Skeletal muscle cell (primary cell): ENCODE measurements at regions not wholly inside any gene's neighbourhood (a gene's known extent, or its start where the extent isn't known, plus 50 kb on each side); places are given as distances from the start of the nearest gene placed in this dataset.
A peak's percentile ranks its signal among the peaks of the same experiment; 100 is the strongest.

Source experiments
- DNase-seq: peaks from one replicate; pipeline ENCODE4 v3.0.0-alpha.2; 2010; ENCODE audit warnings: low read depth
- H3K4me3 ChIP-seq: 2 replicates; pipeline ENCODE4 v1.5.1; 2011; ENCODE audit warnings: low read depth, mild to moderate bottlenecking, control low read depth, low read length, moderate library complexity

- H3K4me3 ChIP-seq = no peak overlapping the region
- DNase-seq = no peak
Observed at GRCh38 chr3:193890016-193890897, 245.7 kb upstream of the HES1 start.

DNA sequence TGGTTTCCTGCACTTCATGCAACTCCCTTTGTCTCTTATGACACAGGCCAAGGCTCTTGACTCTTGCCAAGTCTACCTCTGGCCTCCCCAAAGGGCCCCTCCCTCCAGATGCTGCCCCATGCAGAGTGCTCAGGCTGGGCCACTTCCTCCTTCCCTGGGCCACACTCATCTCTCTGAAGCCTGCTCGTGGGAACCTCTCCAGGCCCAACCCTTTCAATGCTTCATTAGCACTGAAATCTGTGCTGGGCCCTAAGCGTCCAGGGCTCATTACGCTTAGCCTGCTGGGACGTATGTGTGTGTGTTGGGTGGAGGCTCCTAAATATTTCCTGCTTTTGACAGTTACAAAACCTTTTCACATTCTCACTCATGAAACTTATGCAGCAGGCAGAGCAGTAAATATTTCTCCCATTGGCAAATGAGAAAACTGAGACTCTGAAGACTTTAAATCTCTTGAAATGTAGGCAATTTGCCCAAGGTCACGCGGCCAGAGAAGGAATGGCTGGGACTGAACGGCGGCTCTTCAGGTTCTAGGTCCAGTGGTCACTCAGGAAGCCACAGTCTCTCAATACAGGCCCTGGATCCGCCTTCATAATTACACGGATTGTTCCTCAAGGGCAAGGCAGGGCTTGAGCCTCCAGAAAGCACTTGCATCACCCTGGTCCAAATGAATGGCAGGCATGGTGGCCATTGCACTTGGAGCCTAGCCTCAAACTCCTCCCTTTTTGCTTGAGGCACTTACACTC is 241.7 kb upstream of the HES1 start:
- H3K4me3 ChIP-seq = no peak overlapping the region
- no peak for DNase-seq

GRCh38 chr3:193895409-193895808 is 240.5 kb upstream of the HES1 start:
- H3K4me3 ChIP-seq = no peak overlapping the region
- no peak for DNase-seq

DNA sequence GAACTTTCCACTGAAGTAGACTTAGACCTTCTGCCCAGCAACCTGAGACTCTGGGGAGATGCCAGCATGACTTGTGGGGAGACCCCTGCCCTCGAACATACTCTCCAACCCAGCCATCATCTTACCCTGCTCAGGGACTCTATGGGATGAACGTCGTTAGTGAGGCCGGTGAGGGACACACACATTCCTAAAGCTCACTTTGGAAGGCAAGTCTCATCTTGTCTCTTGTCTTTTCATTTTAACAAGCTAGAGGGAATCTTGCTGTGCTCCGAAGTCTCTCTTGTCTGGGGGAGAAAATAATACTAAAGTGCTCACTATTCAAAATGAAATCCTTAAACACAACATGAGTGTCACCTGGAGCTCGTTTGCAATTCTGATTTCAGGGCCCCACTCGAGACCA is 239.5 kb upstream of the HES1 start:
- H3K4me3 ChIP-seq = no peak overlapping the region
- no peak for DNase-seq

DNA sequence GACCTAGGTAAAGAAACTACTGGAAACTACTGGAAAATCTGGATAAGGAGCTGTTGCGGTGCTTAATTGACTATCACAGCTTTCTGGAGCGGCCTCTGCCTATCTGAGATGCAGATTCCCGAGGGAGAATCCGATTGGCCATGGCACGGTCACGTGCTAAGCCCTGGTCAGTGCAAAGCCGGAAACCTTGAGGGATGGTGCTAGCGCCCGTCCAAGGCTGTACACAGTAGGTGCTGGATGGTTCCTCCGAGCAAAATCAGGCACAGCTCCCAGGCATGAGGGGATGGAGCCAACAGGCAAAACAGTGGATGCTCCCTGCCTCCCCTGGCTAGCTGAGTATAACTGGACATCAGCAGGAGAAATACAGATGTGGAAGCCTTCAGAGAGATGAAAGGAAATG is 238.7 kb upstream of the HES1 start:
- DNase-seq = no peak
- no peak overlapping the region for H3K4me3 ChIP-seq

DNA sequence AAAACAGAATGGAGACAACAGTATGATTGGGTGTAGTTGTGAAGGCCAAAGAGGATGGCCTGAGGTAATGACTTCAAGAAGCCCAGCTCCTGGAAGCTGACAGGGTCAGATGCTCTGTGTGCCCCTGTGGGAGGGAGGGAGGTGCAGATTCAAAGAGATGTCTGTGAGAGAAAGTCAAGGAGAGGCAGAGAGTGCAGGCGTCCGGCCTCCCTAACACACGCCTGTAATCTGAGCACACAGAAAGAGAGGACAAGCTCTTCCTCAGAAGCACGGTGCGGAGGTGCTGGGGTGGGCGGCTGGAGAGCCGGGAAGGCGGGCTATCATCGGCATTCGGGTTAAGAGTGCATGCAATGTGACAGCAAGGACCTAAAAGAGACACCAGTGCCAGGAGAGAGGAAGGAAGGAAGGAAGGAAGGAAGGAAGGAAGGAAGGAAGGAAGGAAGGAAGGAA is 238.2 kb upstream of the HES1 start:
- no peak overlapping the region for H3K4me3 ChIP-seq
- no peak for DNase-seq

DNA sequence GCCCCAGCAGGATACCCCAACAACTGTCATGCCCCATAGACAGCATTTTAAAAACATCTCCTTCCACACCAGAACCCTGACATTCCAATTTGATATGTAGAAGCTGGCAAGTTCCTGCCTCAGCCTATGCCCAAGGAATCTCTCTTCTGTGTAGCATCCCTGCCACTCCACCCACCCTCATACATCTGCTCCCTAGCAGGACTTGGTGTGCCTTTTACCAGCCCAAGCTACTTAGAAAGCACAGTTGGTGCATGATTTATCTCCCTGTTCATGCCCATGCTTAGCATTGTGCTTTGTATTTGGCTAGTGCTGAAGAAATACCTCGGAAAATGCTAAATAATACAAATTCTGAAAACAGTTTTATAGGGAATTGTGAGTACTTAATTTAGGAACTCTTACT is 236.9 kb upstream of the HES1 start:
- no peak for DNase-seq
- H3K4me3 ChIP-seq = no peak overlapping the region

- H3K4me3 ChIP-seq = no peak overlapping the region
Observed at GRCh38 chr3:193901007-193901406, 234.9 kb upstream of the HES1 start.

DNA sequence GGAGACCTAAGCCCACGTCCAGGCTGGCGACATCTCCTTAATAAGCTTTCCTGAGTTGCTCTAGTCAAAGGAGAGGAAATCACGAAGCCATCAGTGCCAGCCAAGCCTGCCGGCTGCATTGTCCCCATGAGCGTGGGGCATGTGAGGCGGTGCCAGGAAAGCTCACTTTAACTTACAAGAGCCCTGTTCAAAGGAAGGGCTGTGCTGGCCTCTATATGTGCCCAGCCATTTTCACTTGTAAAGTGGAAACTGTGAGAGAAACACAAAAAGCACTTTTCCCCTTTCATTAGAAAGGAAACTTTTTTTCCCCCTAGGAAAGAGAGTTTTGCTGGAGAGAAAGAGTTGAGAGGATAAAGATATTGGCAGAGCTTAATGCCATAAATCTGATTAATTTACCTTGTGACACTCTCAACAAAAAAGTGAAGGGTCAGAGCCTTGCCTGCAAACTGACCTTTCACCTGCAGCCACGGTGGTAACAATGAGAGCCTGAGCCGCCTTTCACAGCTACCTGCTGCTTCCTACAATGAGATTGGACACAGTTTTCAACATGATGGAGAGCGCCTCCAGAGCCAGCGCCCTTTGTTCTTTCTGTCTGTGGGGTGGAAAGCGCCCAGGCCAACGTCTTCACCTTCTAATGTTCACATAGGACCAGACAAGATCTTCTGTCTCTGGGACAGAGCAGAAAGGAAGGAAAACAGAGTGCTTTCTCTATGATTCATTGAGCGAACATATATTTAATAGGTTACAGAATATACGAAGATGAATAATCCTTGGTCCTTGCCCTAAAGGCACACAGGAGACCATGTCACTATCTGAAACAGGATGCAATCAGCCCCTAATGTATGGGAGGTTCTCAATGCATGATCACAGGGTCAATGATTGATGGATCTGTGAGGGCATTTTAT is 233.1 kb upstream of the HES1 start:
- no peak overlapping the region for H3K4me3 ChIP-seq
- DNase-seq = no peak

More at GRCh38 chr3:193901007-193901406, 234.9 kb upstream of the HES1 start:
- no peak for DNase-seq

- DNase-seq = no peak
- H3K4me3 ChIP-seq = no peak overlapping the region
Observed at GRCh38 chr3:193903512-193903817, 232.5 kb upstream of the HES1 start.

GRCh38 chr3:193903966-193904365 is 232.0 kb upstream of the HES1 start:
- no peak for DNase-seq
- H3K4me3 ChIP-seq = no peak overlapping the region

DNA sequence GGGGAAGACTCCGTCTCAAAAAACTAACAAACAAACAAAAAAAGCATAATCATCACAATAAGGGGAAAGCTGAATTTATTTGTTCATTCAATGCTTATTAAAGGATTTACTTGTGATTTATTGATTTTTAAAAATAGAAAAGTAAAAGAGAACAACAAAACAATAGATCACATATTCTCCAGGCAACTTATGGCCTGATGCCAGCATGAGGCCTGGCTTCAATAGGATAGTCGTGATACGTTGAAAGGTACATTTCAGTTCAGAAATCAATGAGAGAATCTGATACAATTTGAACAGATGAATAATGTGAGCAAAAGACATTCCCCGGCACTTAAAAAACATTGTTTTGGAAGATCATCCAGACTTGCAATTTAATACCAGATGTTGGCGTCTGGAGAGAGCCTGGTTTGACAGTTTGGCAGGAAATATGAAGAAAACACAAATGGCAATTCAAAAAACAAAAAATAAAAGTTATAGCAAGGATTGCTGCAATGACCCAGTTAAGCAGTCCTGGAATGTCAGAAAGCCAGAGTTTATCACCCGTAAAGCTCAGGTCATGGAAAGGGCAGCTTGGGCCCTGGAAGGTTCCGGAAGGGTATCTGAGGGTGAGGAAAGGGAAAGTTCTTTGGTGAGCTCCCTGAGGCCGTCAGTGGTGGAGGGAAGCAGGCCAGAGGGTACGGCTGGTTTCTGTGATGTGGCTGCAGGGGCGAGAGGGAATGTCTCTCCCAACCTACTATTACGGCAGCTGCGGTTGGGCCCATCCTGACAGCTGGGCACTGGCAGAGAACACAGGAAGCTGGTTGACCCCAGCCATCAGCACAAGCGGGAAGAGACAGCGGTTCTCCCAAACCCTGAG is 230.2 kb upstream of the HES1 start:
- DNase-seq = peak; percentile 7
- H3K4me3 ChIP-seq = no peak overlapping the region

GRCh38 chr3:193906849-193907410 is 229.0 kb upstream of the HES1 start:
- no peak overlapping the region for H3K4me3 ChIP-seq
- DNase-seq = no peak

GRCh38 chr3:193908181-193908744 is 227.7 kb upstream of the HES1 start:
- no peak overlapping the region for H3K4me3 ChIP-seq
- no peak for DNase-seq

- DNase-seq = no peak
- no peak overlapping the region for H3K4me3 ChIP-seq
Observed at GRCh38 chr3:193909387-193909786, 226.6 kb upstream of the HES1 start.

DNA sequence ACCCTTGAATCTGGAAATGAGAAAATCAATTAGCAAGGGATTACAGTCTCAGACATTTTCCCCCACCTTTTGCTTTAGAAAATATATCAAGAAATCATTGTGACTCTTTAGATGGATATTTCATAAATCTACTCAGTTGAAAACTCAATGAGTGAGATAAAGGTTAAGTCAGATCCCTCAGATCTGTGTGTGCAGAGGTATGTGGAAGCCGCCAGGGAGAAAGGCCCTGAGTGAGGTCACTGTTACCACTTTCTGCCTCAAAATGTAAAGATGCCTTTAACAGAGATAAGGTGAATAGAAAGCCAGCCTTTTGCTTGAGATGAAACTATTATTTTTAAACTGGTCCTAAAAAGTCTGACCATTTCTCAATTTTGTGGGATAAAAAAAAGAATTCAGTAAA is 225.6 kb upstream of the HES1 start:
- H3K4me3 ChIP-seq = no peak overlapping the region

DNA sequence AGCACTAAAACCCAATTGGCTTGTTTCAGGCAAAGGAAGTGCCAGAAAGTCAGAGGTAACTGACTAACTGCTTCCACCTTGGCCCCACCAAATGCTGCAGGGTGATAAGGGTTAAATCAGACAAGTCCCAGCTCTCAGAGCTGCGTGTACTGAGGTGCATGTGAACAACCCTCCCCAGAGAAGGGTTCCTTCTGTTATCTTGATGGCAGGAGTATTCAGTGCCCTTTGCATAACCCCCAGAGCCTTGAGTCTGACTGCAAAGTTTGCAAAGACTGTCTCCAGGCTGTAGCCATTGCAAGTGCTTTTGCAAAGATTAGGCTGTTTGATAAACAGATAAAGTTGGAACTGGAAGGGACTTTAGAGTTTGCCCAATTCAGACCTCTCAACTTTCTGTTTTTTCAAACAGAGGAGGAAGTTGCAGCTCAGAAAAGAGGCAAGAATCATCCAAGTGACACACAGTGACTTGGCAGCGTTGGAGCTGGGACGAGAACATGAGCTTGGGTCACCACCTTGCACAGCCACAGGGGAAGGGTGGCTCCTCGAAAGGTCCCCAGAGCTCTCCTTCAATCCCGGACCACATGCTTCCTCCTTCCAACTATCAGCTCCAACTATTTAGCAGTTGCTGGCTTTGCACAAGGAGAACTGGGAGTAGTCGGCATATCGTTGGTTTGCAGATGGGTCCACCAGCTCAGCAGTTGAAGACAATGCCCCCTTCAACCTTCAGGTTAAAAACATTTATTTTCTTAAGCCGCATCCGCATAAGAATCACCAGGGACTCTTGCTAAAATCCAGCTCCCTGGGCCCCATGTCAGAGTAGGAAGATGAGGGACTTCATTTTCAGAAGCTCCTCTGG is 224.8 kb upstream of the HES1 start:
- no peak for DNase-seq
- no peak overlapping the region for H3K4me3 ChIP-seq

More for the DNA sequence above, 225.6 kb upstream of the HES1 start:
- DNase-seq = no peak
